H1 (cell line): ENCODE measurements at regions not wholly inside any gene's neighbourhood (a gene's known extent, or its start where the extent isn't known, plus 50 kb on each side); places are given as distances from the start of the nearest gene placed in this dataset.

Source experiments
- CEBPB ChIP-seq: IDR thresholded peaks from 2 replicates; pipeline ENCODE4 v1.6.1; 2012; ENCODE audit warnings: low read depth, low read length
- EP300 ChIP-seq, 2 experiments: IDR thresholded peaks; 1 replicate in 1 of 2; 2 replicates in 1 of 2; pipeline ENCODE4 v1.6.1; 2011 to 2012; ENCODE audit warnings: low read depth in 2 of 2, low read length in 2 of 2, mild to moderate bottlenecking in 2 of 2, borderline replicate concordance in 1 of 2, inconsistent platforms in 1 of 2, moderate library complexity in 1 of 2
- RAD21 ChIP-seq, 2 experiments: IDR thresholded peaks in 1 of 2; conservative IDR thresholded peaks in 1 of 2; 2 replicates each; pipeline ENCODE4 v1.6.1; 2011; ENCODE audit warnings: low read depth in 2 of 2, low read length in 2 of 2, improper control_type of control experiment in 1 of 2, inconsistent platforms in 1 of 2, mild to moderate bottlenecking in 1 of 2, moderate library complexity in 1 of 2
- TF ChIP-seq, protein P1 (sequence below), 3 experiments: IDR thresholded peaks; 1 replicate in 2 of 3; 2 replicates in 1 of 3; pipeline versions ENCODE4 v1.5.1 to v1.6.1; 2011; ENCODE audit warnings: low read length in 3 of 3, mild to moderate bottlenecking in 3 of 3, inconsistent platforms in 2 of 3, low read depth in 1 of 3, moderate library complexity in 1 of 3; ENCODE audit not compliant: insufficient read depth in 1 of 3; ENCODE audit errors: control extremely low read depth in 1 of 3

DNA sequence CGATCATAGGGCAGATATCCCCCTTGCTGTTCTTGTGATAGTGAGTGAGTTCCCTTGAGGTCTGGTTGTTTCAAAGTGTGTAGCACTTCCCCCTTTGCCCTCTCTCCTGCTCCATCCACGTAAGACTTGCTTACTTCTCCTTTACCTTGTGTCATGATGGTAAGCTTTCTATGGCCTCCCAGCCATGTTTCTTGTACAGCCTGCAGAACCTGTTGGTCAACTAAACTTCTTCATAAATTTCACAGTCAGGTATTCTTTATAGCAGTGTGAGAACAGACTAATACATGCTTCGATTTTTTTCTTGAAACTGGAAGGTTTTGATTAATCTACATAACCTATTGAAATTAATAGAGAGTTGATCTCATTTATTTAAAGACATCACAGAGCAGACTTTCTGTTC is 302.5 kb upstream of the PBX1 start:
- TF ChIP-seq RAD21 (IDR thresholded peaks at IDR 0.05 in 1 of 2, conservative IDR thresholded peaks at IDR 0.05 in 1 of 2; ENCODE audit: low read depth in 2 of 2, low read length in 2 of 2) (no peak), EP300 (IDR thresholded peaks at IDR 0.05; ENCODE audit: borderline replicate concordance in 1 of 2, low read depth in 2 of 2, low read length in 2 of 2) (no peak), CEBPB (no peak)
- TF ChIP-seq, protein P1, sequence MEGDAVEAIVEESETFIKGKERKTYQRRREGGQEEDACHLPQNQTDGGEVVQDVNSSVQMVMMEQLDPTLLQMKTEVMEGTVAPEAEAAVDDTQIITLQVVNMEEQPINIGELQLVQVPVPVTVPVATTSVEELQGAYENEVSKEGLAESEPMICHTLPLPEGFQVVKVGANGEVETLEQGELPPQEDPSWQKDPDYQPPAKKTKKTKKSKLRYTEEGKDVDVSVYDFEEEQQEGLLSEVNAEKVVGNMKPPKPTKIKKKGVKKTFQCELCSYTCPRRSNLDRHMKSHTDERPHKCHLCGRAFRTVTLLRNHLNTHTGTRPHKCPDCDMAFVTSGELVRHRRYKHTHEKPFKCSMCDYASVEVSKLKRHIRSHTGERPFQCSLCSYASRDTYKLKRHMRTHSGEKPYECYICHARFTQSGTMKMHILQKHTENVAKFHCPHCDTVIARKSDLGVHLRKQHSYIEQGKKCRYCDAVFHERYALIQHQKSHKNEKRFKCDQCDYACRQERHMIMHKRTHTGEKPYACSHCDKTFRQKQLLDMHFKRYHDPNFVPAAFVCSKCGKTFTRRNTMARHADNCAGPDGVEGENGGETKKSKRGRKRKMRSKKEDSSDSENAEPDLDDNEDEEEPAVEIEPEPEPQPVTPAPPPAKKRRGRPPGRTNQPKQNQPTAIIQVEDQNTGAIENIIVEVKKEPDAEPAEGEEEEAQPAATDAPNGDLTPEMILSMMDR (IDR thresholded peaks at IDR 0.05; ENCODE audit: control extremely low read depth in 1 of 3, insufficient read depth in 1 of 3, low read depth in 1 of 3, low read length in 3 of 3) = no peak
